NCI-H146 treated with DMSO at 0.1 percent for 48 hours (cell line): ENCODE measurements at regions not wholly inside any gene's neighbourhood (a gene's known extent, or its start where the extent isn't known, plus 50 kb on each side); places are given as distances from the start of the nearest gene placed in this dataset.

ENCODE experiments used
- DNase-seq: peaks from one replicate; lab custom pipeline; 2025; ENCODE audit not compliant: unreplicated experiment; lab: John Stamatoyannopoulos, UW

GRCh38 chr20:20888936-20889335 is 176.5 kb upstream of the RALGAPA2 start:
- no peak for DNase-seq

DNA sequence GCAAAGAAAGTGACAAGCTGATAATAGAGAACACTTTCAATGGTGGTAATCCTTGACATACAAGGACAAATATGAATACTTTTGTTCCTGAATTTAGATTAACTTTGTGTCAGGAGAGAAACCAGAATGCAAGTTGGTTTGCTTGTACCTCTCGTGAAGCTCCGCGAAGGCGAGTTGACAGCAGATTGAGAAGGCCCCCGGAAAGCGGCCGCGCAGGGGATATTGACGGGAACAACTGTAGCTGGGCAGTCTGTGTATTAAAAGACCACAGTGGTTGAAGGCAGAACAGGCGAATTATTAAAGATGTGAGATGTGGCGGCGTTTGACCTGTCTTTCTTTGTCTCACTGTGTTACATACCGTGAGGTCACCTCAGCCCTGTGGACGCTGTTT is 175.8 kb upstream of the RALGAPA2 start:
- DNase-seq, result no peak

DNA sequence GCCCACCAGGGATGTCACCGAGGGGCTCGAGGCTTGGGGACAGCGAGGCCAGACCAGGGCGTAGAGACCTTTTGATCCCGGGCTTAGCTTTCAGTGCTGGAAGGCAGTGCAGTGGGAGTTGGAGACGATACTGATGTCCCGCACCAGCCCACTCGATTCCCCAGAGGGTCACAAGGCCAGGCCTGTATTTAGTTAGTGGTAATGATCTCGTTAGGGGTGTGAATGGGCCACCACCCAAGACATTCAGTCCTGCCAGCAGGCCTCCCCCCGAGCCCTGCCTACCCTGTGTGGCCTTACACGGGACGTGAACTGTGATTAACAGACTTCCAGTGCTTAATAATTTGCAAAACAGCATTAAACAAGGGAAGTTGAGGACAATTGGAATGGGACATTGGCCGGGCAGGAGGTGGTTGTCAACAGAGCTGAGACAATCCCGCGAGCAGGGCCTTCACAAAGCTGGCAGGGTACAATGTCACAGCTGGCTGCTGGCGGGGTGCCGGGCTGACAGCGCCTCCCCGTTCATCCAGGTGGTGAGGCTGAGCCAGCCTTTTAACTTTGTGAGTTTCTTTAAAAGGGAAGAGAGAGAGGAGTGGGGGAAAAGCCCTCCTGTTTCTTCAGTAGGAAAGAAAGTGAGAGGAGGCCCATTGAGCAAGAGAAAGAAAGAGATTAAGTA is 175.3 kb upstream of the RALGAPA2 start:
- peak; percentile 65 for DNase-seq

GRCh38 chr20:20881808-20882207 is 169.4 kb upstream of the RALGAPA2 start:
- no peak for DNase-seq

- no peak for DNase-seq
These were observed 164.6 kb upstream of the RALGAPA2 start for GRCh38 chr20:20877079-20877478.

DNA sequence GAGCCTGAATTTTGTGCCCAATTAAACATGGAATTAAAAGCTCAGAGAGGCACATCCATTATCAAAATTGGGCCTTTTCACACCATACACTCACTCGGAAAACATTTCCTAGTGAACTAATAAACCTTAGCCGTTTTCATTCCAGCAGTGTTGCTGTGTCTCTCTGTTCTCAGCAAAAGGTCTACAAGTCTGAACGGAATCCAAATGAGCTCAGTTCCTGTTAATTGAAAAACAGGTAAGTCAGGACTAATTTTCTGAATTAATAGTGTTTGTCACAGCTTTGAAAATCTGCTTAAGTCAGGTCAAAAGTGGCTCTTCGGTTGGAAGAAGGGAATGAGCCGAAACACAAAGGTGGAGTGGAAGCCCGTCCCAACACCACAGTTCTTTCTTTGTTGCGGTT is 163.3 kb upstream of the RALGAPA2 start:
- no peak for DNase-seq

GRCh38 chr20:20872428-20872827 is 160.0 kb upstream of the RALGAPA2 start:
- no peak for DNase-seq

DNA sequence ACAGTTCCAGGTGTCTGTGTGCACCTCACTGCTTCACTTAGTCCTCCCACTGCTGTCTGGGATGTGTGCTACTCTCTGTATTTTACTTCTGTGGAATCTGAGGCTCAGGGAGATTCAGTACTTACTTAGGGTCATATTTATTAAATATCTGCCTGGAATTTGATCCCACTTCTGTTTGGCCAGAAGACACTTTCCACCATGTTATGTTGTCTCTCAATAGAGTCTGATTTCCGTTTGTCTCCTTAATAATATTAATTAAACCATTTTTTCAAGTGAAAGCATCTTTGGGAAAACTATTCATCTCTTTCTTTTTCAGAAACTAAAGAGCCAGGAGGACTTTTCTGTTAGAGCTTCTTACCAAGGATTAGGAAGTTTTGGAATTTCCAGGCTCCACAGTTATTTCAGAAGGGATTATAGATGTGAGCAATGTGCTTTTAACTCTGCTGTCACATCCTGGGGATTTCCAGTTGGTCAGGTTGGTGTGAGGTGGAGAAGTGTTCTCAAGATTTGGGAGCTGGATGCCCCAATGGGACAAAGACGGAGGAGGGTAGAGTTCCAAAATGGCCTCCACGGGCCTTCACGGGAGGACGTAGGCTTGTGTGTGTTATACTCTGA is 156.8 kb upstream of the RALGAPA2 start:
- no peak for DNase-seq

DNA sequence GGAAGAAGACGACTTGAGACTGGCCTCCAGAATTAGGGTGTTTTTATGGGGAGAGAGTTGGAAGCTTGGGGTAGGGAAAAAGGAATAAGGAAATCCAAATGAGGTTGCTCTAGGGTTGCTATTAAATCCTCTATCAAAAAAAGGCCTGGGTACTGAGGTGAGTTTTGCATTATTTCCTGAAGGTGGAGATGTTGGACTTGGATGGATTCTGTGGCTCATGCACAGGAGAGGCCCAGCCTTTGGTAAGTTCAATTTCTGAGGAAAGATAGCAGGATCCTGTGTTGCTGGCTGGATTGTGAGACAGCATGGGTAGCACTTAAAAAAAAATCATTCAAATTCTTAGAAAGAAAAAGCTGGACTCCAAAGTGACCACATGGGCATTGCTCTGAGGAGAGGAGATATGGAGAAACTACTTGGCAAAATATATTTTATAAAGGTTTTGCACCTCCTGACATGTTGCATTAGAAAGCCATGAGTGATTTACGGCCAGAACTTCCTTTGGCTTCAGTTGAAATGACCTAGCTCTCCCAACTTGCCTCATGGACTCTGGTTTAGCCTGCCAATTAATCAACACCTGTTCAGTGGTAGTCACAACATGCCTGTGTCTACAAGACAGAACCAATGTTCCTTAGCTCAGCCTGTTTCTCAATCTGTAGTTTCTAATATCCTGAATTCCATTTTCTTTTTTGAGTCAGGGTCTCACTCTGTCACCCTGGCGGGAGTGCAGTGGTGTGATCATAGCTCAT is 152.1 kb upstream of the RALGAPA2 start:
- DNase-seq, result peak; percentile 87

- DNase-seq, result peak; percentile 80
These were observed 147.8 kb upstream of the RALGAPA2 start for GRCh38 chr20:20860078-20860806.

DNA sequence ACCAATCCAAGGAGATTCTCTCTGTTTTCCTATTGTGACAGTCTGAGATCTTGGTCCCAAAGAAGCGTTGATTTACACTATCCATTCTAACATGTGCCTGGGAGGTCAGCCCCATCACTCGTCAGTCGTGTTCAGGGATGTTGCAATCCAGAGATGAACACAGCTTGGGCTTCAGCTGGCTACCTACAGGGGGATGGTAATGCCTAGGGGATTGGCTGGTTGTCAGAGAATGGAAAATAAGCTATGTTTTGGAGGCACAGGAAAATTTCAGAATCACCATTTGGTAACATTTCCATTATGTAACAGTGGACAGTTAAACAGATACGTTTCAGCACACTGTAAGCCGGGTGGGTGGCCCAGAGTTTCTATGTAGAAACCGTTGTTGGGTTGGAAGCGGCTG is 147.1 kb upstream of the RALGAPA2 start:
- no peak for DNase-seq

- no peak for DNase-seq
These were observed 144.5 kb upstream of the RALGAPA2 start for GRCh38 chr20:20856956-20857355.

DNA sequence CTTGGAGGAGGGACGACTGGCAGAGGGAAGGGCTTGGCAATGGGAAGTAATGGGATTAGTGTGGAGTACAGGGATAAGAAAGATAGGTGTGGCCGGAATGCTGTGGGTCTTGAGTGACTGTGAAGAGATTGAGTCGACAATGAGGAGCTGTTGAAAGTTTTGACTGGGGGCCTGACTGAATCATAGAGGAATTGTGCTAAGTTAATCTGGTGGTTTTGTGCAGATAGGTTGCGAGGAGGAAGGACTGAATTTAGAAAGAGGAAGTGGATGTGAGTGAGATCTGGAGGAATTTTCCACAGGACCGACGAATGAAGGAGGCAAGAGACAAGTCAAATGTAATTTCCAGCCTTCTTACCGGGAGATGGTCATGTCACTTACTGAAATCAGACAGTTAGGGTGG is 143.9 kb upstream of the RALGAPA2 start:
- no peak for DNase-seq

- DNase-seq, result no peak
These were observed 138.9 kb upstream of the RALGAPA2 start for GRCh38 chr20:20851385-20851784.

DNA sequence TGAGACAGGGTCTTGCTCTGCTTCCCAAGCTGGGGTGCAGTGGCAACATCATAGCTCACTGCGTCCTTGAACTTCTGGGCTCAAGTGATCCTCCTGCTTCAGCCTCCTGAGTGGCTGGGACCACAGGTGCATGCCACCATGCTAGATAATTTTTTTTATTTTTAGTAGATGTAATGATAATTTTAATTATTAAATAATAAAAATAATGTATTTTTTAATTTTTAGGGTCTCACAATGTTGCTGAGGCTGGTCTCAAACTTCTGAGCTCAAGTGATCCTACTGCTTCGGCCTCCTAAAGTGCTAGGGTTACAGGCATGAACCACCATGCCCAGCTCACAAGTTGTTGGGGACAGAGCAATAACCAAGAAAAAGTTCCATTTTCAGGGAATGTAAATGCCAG is 138.0 kb upstream of the RALGAPA2 start:
- no peak for DNase-seq

DNA sequence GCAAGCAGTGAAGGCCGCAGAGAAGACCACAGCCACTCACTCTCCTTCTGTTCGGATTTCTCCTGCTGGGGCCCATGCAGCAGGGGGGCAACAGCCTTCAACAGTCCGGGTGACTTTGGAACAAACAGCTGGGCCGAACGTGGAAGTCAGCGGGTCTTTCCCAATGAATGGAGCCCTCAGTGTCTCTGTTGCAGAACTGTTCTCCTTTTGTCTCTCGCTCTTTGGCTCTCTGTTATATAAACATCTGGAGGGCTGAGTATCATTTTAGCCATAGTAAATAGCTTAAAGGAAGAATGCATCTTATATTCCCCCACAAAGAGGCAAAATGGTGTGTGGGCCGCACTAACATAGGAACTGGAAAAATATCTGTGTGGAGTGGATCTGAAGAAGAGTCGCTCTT is 136.7 kb upstream of the RALGAPA2 start:
- DNase-seq, result no peak

DNA sequence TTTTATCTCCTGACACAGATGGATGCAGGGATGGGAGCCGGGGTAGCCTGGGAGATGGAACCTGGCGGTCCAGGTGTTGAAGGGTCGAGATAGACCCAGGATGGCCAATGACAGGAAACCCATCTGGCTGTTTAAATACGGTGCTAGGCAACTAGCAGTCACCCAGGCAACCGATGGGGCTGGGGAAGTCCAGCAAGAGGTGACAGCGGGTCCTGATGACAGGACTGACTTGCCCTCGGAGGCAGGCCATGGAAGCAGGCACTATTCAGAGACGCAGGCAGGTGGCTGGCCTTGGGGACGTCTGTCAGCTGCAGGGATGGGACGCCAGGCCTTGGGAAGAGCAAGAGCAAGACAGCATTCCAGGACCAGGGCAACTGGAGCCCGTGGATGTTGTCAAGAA is 135.4 kb upstream of the RALGAPA2 start:
- peak; percentile 68 for DNase-seq

- no peak for DNase-seq
These were observed 131.5 kb upstream of the RALGAPA2 start for GRCh38 chr20:20843982-20844381.

DNA sequence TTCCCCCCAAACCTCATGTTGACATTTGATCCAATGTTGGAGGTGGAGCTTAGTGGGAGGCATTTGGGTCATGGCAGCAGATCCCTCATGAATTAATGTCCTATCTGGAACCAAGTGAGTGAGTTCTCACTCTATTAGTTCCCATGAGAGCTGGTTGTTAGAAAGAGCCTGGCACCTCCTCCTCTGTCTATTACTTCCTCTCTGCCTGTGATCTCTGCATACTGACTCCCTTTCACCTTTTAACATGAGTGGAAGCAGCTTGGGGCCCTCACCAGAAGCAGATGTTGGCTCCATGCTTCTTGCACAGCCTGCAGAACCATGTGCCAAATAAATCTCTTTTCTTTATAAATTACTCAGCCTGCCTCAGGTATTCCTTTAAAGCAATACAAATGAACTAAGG is 127.3 kb upstream of the RALGAPA2 start:
- no peak for DNase-seq

DNA sequence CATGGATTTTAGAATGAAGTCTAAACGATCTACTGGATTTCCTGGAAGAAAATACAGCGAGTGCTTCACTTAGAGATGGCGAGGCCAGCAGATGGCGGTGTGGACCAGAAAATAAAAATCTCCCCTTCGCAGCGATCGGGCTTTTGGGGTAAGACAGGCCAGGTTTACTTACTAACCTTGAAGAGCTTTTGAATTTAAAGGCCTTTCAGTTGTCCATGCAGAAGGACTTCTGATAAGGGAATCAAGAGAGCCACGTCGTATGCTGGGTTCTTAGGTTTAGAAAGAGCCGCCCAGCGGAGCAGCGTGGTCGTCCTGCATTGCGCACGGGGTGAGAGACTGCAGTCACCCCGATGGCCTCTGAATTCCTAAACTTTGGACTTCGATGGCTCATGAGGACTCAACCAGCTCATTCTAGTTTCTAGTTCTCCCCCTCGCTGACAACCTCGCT is 125.2 kb upstream of the RALGAPA2 start:
- DNase-seq, result peak; percentile 62

DNA sequence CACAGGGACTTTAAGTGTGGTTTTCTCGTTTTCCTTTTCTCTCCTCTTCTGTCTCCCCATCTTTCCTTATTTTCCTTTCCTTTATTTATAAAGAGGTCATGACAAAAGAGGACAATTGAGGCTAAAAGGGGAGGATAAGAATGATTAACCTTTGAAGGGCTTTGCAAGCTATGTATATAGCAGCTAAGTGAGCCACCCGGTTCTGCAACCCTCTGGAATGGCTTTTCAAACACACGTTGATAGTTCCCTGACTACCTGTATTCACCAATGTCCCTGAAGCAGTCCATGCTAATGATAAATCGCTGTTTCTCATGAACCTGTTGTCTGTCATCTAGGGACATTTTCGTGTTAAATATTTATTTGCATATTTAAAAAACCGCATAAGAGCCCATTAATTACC is 124.4 kb upstream of the RALGAPA2 start:
- no peak for DNase-seq

DNA sequence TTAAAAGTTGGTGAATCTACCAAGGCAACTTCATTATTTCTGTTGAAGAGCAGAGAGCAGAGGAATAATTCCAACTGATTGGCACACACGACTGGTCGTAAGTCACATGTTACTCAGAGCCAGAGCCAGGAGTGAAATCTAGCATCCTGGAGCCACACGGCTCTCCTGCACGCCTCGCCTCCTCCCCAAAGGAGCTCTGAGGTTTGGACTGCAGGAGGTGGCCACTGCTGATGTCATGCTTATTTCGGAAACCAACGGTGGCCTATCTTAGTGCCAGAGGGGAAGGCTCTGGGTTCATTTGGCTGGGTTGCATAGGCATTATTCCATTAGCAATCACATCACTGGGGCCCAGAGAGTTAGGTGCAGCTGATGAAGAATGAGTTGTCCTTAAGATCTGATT is 123.5 kb upstream of the RALGAPA2 start:
- no peak for DNase-seq
